SK-N-SH treated with all-trans-retinoic acid at 6 μM for 48 hours (cell line): ENCODE measurements at regions not wholly inside any gene's neighbourhood (a gene's known extent, or its start where the extent isn't known, plus 50 kb on each side); places are given as distances from the start of the nearest gene placed in this dataset.
"Not testable (repeated sequence)": the region's sequence is repeated elsewhere in the genome, so short reads cannot be mapped to it uniquely, and the experiment has no call there.

Source experiments
- ATAC-seq: fragments of 200-7000 bp; cut with Tn5 transposase; 3 replicates; pipeline ENCODE4 v1.9.1; 2020; ENCODE audit warnings: mild to moderate bottlenecking, moderate library complexity
- ARNTL ChIP-seq: fragments of 450-650 bp; formaldehyde crosslinking; IDR thresholded peaks from 2 replicates; pipeline ENCODE4 v1.5.0; 2020; ENCODE audit warnings: low read depth, mild to moderate bottlenecking, moderate library complexity, borderline replicate concordance
- BACH2 ChIP-seq: fragments of 250-450 bp; sonication (Bioruptor Pico); IDR thresholded peaks from 2 replicates; pipeline ENCODE4 v1.9.0; 2021; ENCODE audit warnings: mild to moderate bottlenecking, borderline replicate concordance
- CSDC2 ChIP-seq: fragments of 250-450 bp; sonication (Bioruptor Pico); IDR thresholded peaks from 2 replicates; pipeline ENCODE4 v1.5.0; 2020; ENCODE audit warnings: mild to moderate bottlenecking, moderate library complexity
- CSRNP3 ChIP-seq: fragments of 250-450 bp; sonication (Bioruptor Pico); IDR thresholded peaks from 2 replicates; pipeline ENCODE4 v1.5.1; 2021; ENCODE audit warnings: mild to moderate bottlenecking, moderate library complexity
- ESRRG ChIP-seq: fragments of 250-450 bp; sonication (Bioruptor Pico); IDR thresholded peaks from 2 replicates; pipeline ENCODE4 v1.6.1; 2021; ENCODE audit warnings: mild to moderate bottlenecking
- GLIS3 ChIP-seq: fragments of 250-450 bp; sonication (Bioruptor Pico); IDR thresholded peaks from 2 replicates; pipeline ENCODE4 v1.5.0; 2020; ENCODE audit warnings: mild to moderate bottlenecking, moderate library complexity
- ISL1 ChIP-seq: fragments of 250-450 bp; sonication (Bioruptor Pico); IDR thresholded peaks from 2 replicates; pipeline ENCODE4 v2.1.2; 2022; ENCODE audit warnings: mild to moderate bottlenecking, moderate library complexity
- OSR1 ChIP-seq: fragments of 250-450 bp; sonication (Bioruptor Pico); IDR thresholded peaks from 2 replicates; pipeline ENCODE4 v1.8.0; 2022; ENCODE audit warnings: moderate library complexity, mild to moderate bottlenecking, inconsistent platforms
- PATZ1 ChIP-seq: fragments of 250-450 bp; sonication (Bioruptor Pico); IDR thresholded peaks from 2 replicates; pipeline ENCODE4 v1.8.0; 2020; ENCODE audit warnings: mild to moderate bottlenecking, moderate library complexity, borderline replicate concordance
- POU6F1 ChIP-seq: fragments of 250-450 bp; sonication (Bioruptor Pico); IDR thresholded peaks from 2 replicates; pipeline ENCODE4 v1.8.0; 2021; ENCODE audit warnings: low read depth, mild to moderate bottlenecking, moderate library complexity, borderline replicate concordance
- PPARA ChIP-seq: fragments of 250-450 bp; sonication (Bioruptor Pico); IDR thresholded peaks from 2 replicates; pipeline ENCODE4 v1.5.0; 2020; ENCODE audit warnings: mild to moderate bottlenecking, borderline replicate concordance
- RARB ChIP-seq: fragments of 250-450 bp; sonication (Bioruptor Pico); IDR thresholded peaks from 2 replicates; pipeline ENCODE4 v1.8.0; 2021; ENCODE audit warnings: mild to moderate bottlenecking, moderate library complexity
- TCF4 ChIP-seq: fragments of 250-450 bp; sonication (Bioruptor Pico); IDR thresholded peaks from 2 replicates; pipeline ENCODE4 v1.8.0; 2021; ENCODE audit warnings: mild to moderate bottlenecking, moderate library complexity, borderline replicate concordance
- TOX ChIP-seq: fragments of 250-450 bp; sonication (Bioruptor Pico); IDR thresholded peaks from 2 replicates; pipeline ENCODE4 v1.8.0; 2021; ENCODE audit warnings: mild to moderate bottlenecking, moderate library complexity, borderline replicate concordance
- ZC3H10 ChIP-seq: fragments of 250-450 bp; sonication (Bioruptor Pico); IDR thresholded peaks from 2 replicates; pipeline ENCODE4 v1.5.1; 2021; ENCODE audit warnings: mild to moderate bottlenecking, moderate library complexity
- ZFP3 ChIP-seq: fragments of 250-450 bp; sonication (Bioruptor Pico); IDR thresholded peaks from 2 replicates; pipeline ENCODE4 v1.5.0; 2020; ENCODE audit warnings: mild to moderate bottlenecking, moderate library complexity
- ZFP30 ChIP-seq: fragments of 450-650 bp; formaldehyde crosslinking; IDR thresholded peaks from 2 replicates; pipeline ENCODE4 v1.5.0; 2022; ENCODE audit warnings: mild to moderate bottlenecking, moderate library complexity
- ZNF565 ChIP-seq: fragments of 450-650 bp; formaldehyde crosslinking; conservative IDR thresholded peaks from 2 replicates; pipeline ENCODE4 v1.5.0; 2020; ENCODE audit warnings: low read depth, mild to moderate bottlenecking, moderate library complexity
- ZNF70 ChIP-seq: fragments of 450-650 bp; formaldehyde crosslinking; IDR thresholded peaks from 2 replicates; pipeline ENCODE4 v1.5.0; 2020; ENCODE audit warnings: mild to moderate bottlenecking, moderate library complexity
- ZNF8 ChIP-seq: fragments of 450-650 bp; formaldehyde crosslinking; IDR thresholded peaks from 2 replicates; pipeline ENCODE4 v1.5.0; 2020; ENCODE audit warnings: mild to moderate bottlenecking, moderate library complexity
- TF ChIP-seq, protein P1 (sequence below): fragments of 250-450 bp; sonication (Bioruptor Pico); IDR thresholded peaks from 2 replicates; pipeline ENCODE4 v1.5.0; 2020; ENCODE audit warnings: mild to moderate bottlenecking, moderate library complexity
- TF ChIP-seq, protein P2 (sequence below): fragments of 250-450 bp; sonication (Bioruptor Pico); IDR thresholded peaks from 2 replicates; pipeline ENCODE4 v1.5.1; 2020; ENCODE audit warnings: low read depth, mild to moderate bottlenecking, moderate library complexity

- TF ChIP-seq PPARA (CRISPR knock-in tag) (no peak), ZNF8 (CRISPR knock-in tag) (no peak), ZFP3 (no peak), ISL1 (CRISPR knock-in tag) (no peak), ZNF565 (no peak), PATZ1 (no peak), GLIS3 (no peak), ESRRG (CRISPR knock-in tag) (no peak), ARNTL (CRISPR knock-in tag) (no peak), ZC3H10 (CRISPR knock-in tag) (no peak), BACH2 (no peak), OSR1 (CRISPR knock-in tag) (no peak), CSDC2 (CRISPR knock-in tag) (no peak), ZNF70 (CRISPR knock-in tag) (no peak), TOX (CRISPR knock-in tag) (no peak)
- TF ChIP-seq, protein P1, sequence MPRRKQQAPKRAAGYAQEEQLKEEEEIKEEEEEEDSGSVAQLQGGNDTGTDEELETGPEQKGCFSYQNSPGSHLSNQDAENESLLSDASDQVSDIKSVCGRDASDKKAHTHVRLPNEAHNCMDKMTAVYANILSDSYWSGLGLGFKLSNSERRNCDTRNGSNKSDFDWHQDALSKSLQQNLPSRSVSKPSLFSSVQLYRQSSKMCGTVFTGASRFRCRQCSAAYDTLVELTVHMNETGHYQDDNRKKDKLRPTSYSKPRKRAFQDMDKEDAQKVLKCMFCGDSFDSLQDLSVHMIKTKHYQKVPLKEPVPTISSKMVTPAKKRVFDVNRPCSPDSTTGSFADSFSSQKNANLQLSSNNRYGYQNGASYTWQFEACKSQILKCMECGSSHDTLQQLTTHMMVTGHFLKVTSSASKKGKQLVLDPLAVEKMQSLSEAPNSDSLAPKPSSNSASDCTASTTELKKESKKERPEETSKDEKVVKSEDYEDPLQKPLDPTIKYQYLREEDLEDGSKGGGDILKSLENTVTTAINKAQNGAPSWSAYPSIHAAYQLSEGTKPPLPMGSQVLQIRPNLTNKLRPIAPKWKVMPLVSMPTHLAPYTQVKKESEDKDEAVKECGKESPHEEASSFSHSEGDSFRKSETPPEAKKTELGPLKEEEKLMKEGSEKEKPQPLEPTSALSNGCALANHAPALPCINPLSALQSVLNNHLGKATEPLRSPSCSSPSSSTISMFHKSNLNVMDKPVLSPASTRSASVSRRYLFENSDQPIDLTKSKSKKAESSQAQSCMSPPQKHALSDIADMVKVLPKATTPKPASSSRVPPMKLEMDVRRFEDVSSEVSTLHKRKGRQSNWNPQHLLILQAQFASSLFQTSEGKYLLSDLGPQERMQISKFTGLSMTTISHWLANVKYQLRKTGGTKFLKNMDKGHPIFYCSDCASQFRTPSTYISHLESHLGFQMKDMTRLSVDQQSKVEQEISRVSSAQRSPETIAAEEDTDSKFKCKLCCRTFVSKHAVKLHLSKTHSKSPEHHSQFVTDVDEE = no peak
- TF ChIP-seq, protein P2, sequence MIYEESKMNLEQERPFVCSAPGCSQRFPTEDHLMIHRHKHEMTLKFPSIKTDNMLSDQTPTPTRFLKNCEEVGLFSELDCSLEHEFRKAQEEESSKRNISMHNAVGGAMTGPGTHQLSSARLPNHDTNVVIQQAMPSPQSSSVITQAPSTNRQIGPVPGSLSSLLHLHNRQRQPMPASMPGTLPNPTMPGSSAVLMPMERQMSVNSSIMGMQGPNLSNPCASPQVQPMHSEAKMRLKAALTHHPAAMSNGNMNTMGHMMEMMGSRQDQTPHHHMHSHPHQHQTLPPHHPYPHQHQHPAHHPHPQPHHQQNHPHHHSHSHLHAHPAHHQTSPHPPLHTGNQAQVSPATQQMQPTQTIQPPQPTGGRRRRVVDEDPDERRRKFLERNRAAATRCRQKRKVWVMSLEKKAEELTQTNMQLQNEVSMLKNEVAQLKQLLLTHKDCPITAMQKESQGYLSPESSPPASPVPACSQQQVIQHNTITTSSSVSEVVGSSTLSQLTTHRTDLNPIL (CRISPR knock-in tag) = no peak
- no peak for ATAC-seq
Observed at GRCh38 chr10:37520488-37520887, 336.9 kb downstream of the ZNF248 start.

DNA sequence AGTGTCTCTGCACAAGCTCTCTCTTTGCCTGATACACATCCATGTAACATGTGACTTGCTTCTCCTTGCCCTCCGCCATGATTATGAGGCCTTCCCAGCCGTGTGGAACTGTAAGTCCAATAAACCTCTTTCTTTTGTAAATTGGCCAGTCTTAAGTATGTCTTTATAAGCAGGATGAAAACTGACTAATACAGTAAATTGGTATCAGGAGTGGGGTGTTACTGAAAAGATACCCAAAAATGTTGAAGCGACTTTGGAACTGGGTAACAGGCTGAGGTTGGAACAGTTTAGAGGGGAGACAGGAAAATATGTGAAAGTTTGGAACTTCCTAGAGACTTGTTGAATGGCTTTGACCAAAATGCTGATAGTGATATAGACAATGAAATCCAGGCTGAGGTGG is 346.9 kb downstream of the ZNF248 start:
- ATAC-seq = not testable (repeated sequence)

DNA sequence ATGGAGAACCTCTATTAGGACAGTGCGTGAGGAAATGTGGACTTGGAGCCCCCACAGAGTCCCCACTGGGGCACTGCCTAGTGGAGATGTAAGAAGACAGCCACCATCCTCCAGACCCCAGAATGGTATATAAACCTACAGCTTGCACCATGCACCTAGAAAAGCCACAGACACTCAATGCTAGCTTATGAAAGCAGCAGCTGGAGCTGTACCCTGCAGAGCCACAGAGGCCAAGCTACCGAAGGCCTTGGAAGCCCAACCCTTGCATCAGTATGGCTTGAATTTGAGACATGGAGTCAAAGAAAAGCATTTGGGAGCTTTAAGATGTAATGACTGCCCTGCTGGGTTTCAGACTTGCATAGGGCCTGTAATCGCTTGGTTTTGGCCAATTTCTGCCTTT is 361.3 kb downstream of the ZNF248 start:
- TF ChIP-seq POU6F1 (CRISPR knock-in tag) (no peak), PPARA (CRISPR knock-in tag) (no peak), ZFP3 (no peak), ZC3H10 (CRISPR knock-in tag) (no peak), CSRNP3 (CRISPR knock-in tag) (no peak), TOX (CRISPR knock-in tag) (no peak), ZNF70 (CRISPR knock-in tag) (no peak), ESRRG (CRISPR knock-in tag) (no peak), ZNF8 (CRISPR knock-in tag) (no peak), RARB (CRISPR knock-in tag) (no peak), ZFP30 (CRISPR knock-in tag) (no peak), PATZ1 (no peak), GLIS3 (no peak), ZNF565 (no peak), ISL1 (CRISPR knock-in tag) (no peak), TCF4 (CRISPR knock-in tag) (no peak), ARNTL (CRISPR knock-in tag) (no peak)
- TF ChIP-seq, protein P2 (CRISPR knock-in tag) = no peak
- TF ChIP-seq, protein P1 = no peak
- TF ChIP-seq, all 23 proteins: peak for 0
- no peak for ATAC-seq
